ENCODE measurements at regions not wholly inside any gene's neighbourhood (a gene's known extent, or its start where the extent isn't known, plus 50 kb on each side); places are given as distances from the start of the nearest gene placed in this dataset.

- TF ChIP-seq, protein P1, sequence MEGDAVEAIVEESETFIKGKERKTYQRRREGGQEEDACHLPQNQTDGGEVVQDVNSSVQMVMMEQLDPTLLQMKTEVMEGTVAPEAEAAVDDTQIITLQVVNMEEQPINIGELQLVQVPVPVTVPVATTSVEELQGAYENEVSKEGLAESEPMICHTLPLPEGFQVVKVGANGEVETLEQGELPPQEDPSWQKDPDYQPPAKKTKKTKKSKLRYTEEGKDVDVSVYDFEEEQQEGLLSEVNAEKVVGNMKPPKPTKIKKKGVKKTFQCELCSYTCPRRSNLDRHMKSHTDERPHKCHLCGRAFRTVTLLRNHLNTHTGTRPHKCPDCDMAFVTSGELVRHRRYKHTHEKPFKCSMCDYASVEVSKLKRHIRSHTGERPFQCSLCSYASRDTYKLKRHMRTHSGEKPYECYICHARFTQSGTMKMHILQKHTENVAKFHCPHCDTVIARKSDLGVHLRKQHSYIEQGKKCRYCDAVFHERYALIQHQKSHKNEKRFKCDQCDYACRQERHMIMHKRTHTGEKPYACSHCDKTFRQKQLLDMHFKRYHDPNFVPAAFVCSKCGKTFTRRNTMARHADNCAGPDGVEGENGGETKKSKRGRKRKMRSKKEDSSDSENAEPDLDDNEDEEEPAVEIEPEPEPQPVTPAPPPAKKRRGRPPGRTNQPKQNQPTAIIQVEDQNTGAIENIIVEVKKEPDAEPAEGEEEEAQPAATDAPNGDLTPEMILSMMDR (IDR thresholded peaks at IDR 0.05): no peak
- TF ChIP-seq POLR2A (IDR thresholded peaks at IDR 0.05): no peak
These were observed 791.8 kb upstream of the C9orf72 start for GRCh38 chr9:28365020-28365640.

Data from testis (tissue), 2 donors.